ENCODE measurements at regions not wholly inside any gene's neighbourhood (a gene's known extent, or its start where the extent isn't known, plus 50 kb on each side); places are given as distances from the start of the nearest gene placed in this dataset.

DNA sequence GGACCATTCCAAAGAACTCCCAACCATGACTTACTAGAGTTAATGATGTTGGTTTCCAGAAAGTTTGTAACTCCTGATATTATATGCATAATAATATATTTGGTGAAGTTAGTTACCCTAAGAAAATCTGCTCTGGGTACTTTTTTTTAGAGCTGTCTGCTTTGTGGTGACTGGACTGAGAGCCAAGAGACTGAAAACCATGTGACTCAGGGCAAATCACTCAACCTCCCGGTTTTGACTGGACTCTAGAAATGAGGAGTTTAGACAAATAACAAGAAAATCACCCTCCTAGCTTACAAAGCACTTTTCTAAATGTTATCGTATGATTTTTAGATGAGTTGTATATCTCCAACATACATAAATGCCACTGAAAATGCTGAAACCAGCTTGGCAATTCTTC is 138.3 kb upstream of the RND3 start:
- peaks cover 38% of the 10 kb centered on the region for H3K9me3 Mint-ChIP-seq
- H3K27ac Mint-ChIP-seq, result no peak overlapping the region
- peaks cover 9% of the 10 kb centered on the region for H3K36me3 Mint-ChIP-seq
- DNase-seq (ENCODE audit: low spot score) (no peak), ATAC-seq (no peak)
- peaks cover 3% of the 10 kb centered on the region for H3K4me1 Mint-ChIP-seq
- ChIA-PET CTCF (no interaction called here), POLR2A (no interaction called here)
- H3K27me3 Mint-ChIP-seq (ENCODE audit: low read depth), result peaks cover 6% of the 10 kb centered on the region; the same call in 1 of the 2 replicates
- no peak overlapping the region for H3K4me3 Mint-ChIP-seq
- TF ChIP-seq KAT7 (CRISPR knock-in tag; IDR thresholded peaks at IDR 0.05; ENCODE audit: borderline replicate concordance) (no peak), HMGA2 (CRISPR knock-in tag; IDR thresholded peaks at IDR 0.05) (no peak), ZNF232 (CRISPR knock-in tag; IDR thresholded peaks at IDR 0.05) (no peak), RORB (CRISPR knock-in tag; IDR thresholded peaks at IDR 0.05) (no peak), SMAD4 (CRISPR knock-in tag; IDR thresholded peaks at IDR 0.05) (no peak), SP1 (CRISPR knock-in tag; conservative IDR thresholded peaks at IDR 0.05) (no peak), GRHL2 (CRISPR knock-in tag; IDR thresholded peaks at IDR 0.05; ENCODE audit: insufficient replicate concordance, severe bottlenecking) (no peak), EMX1 (CRISPR knock-in tag; IDR thresholded peaks at IDR 0.05) (no peak), NR1H2 (CRISPR knock-in tag; IDR thresholded peaks at IDR 0.05) (no peak), OVOL2 (CRISPR knock-in tag; IDR thresholded peaks at IDR 0.05; ENCODE audit: borderline replicate concordance) (no peak), ZNF317 (CRISPR knock-in tag; IDR thresholded peaks at IDR 0.05; ENCODE audit: borderline replicate concordance, low read depth) (no peak), ZBTB21 (CRISPR knock-in tag; IDR thresholded peaks at IDR 0.05; ENCODE audit: borderline replicate concordance) (no peak), NR2C2 (CRISPR knock-in tag; IDR thresholded peaks at IDR 0.05) (no peak)
- TF ChIP-seq, protein P1, sequence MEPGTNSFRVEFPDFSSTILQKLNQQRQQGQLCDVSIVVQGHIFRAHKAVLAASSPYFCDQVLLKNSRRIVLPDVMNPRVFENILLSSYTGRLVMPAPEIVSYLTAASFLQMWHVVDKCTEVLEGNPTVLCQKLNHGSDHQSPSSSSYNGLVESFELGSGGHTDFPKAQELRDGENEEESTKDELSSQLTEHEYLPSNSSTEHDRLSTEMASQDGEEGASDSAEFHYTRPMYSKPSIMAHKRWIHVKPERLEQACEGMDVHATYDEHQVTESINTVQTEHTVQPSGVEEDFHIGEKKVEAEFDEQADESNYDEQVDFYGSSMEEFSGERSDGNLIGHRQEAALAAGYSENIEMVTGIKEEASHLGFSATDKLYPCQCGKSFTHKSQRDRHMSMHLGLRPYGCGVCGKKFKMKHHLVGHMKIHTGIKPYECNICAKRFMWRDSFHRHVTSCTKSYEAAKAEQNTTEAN (CRISPR knock-in tag; IDR thresholded peaks at IDR 0.05), result no peak
- TF ChIP-seq, protein P2, sequence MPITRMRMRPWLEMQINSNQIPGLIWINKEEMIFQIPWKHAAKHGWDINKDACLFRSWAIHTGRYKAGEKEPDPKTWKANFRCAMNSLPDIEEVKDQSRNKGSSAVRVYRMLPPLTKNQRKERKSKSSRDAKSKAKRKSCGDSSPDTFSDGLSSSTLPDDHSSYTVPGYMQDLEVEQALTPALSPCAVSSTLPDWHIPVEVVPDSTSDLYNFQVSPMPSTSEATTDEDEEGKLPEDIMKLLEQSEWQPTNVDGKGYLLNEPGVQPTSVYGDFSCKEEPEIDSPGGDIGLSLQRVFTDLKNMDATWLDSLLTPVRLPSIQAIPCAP (CRISPR knock-in tag; IDR thresholded peaks at IDR 0.05), result no peak
- TF ChIP-seq, protein P3, sequence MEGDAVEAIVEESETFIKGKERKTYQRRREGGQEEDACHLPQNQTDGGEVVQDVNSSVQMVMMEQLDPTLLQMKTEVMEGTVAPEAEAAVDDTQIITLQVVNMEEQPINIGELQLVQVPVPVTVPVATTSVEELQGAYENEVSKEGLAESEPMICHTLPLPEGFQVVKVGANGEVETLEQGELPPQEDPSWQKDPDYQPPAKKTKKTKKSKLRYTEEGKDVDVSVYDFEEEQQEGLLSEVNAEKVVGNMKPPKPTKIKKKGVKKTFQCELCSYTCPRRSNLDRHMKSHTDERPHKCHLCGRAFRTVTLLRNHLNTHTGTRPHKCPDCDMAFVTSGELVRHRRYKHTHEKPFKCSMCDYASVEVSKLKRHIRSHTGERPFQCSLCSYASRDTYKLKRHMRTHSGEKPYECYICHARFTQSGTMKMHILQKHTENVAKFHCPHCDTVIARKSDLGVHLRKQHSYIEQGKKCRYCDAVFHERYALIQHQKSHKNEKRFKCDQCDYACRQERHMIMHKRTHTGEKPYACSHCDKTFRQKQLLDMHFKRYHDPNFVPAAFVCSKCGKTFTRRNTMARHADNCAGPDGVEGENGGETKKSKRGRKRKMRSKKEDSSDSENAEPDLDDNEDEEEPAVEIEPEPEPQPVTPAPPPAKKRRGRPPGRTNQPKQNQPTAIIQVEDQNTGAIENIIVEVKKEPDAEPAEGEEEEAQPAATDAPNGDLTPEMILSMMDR (IDR thresholded peaks at IDR 0.05), result no peak
- TF ChIP-seq, protein P4, sequence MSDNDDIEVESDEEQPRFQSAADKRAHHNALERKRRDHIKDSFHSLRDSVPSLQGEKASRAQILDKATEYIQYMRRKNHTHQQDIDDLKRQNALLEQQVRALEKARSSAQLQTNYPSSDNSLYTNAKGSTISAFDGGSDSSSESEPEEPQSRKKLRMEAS (CRISPR knock-in tag; IDR thresholded peaks at IDR 0.05), result no peak

DNA sequence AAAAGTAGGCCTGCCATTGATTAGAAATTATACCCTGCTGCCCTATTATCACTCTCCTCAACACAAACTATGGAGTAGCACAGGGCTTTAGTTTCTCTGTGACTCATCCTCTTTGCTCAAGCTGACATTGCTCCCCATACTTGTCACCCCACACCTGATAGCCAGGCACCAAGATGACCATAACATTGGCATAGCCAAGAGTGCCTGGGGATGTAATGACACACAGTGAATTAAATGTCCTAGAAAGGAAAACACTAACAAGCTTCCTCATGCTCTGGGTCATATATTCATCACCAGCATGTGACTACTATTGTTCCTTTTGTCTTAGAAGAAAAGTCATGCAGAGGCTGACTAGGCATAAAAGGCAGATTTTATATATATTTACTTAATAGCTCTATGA is 137.8 kb upstream of the RND3 start:
- H3K27me3 Mint-ChIP-seq (ENCODE audit: low read depth), result peaks cover 6% of the 10 kb centered on the region; the same call in 1 of the 2 replicates
- H3K4me3 Mint-ChIP-seq, result no peak overlapping the region
- H3K9me3 Mint-ChIP-seq, result peaks cover 36% of the 10 kb centered on the region
- no peak overlapping the region for H3K27ac Mint-ChIP-seq
- ATAC-seq, result no peak
- H3K36me3 Mint-ChIP-seq, result peaks cover 9% of the 10 kb centered on the region
- no peak for DNase-seq (ENCODE audit: low spot score)
- H3K4me1 Mint-ChIP-seq, result peaks cover 8% of the 10 kb centered on the region
- POLR2A ChIA-PET, result no interaction called here
- CTCF ChIA-PET, result no interaction called here
- TF ChIP-seq, protein P5, sequence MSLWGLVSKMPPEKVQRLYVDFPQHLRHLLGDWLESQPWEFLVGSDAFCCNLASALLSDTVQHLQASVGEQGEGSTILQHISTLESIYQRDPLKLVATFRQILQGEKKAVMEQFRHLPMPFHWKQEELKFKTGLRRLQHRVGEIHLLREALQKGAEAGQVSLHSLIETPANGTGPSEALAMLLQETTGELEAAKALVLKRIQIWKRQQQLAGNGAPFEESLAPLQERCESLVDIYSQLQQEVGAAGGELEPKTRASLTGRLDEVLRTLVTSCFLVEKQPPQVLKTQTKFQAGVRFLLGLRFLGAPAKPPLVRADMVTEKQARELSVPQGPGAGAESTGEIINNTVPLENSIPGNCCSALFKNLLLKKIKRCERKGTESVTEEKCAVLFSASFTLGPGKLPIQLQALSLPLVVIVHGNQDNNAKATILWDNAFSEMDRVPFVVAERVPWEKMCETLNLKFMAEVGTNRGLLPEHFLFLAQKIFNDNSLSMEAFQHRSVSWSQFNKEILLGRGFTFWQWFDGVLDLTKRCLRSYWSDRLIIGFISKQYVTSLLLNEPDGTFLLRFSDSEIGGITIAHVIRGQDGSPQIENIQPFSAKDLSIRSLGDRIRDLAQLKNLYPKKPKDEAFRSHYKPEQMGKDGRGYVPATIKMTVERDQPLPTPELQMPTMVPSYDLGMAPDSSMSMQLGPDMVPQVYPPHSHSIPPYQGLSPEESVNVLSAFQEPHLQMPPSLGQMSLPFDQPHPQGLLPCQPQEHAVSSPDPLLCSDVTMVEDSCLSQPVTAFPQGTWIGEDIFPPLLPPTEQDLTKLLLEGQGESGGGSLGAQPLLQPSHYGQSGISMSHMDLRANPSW (CRISPR knock-in tag; conservative IDR thresholded peaks at IDR 0.05; ENCODE audit: low read depth), result no peak
- TF ChIP-seq NFE2L1 (CRISPR knock-in tag; IDR thresholded peaks at IDR 0.05) (no peak), NR2C2 (CRISPR knock-in tag; IDR thresholded peaks at IDR 0.05) (no peak), NFATC4 (CRISPR knock-in tag; IDR thresholded peaks at IDR 0.05) (no peak), ZNF671 (CRISPR knock-in tag; IDR thresholded peaks at IDR 0.05) (no peak), ZNF219 (CRISPR knock-in tag; IDR thresholded peaks at IDR 0.05; ENCODE audit: borderline replicate concordance) (no peak), FOXJ3 (CRISPR knock-in tag; IDR thresholded peaks at IDR 0.05; ENCODE audit: borderline replicate concordance) (no peak), EMX1 (CRISPR knock-in tag; IDR thresholded peaks at IDR 0.05) (no peak)
- TF ChIP-seq, protein P6, sequence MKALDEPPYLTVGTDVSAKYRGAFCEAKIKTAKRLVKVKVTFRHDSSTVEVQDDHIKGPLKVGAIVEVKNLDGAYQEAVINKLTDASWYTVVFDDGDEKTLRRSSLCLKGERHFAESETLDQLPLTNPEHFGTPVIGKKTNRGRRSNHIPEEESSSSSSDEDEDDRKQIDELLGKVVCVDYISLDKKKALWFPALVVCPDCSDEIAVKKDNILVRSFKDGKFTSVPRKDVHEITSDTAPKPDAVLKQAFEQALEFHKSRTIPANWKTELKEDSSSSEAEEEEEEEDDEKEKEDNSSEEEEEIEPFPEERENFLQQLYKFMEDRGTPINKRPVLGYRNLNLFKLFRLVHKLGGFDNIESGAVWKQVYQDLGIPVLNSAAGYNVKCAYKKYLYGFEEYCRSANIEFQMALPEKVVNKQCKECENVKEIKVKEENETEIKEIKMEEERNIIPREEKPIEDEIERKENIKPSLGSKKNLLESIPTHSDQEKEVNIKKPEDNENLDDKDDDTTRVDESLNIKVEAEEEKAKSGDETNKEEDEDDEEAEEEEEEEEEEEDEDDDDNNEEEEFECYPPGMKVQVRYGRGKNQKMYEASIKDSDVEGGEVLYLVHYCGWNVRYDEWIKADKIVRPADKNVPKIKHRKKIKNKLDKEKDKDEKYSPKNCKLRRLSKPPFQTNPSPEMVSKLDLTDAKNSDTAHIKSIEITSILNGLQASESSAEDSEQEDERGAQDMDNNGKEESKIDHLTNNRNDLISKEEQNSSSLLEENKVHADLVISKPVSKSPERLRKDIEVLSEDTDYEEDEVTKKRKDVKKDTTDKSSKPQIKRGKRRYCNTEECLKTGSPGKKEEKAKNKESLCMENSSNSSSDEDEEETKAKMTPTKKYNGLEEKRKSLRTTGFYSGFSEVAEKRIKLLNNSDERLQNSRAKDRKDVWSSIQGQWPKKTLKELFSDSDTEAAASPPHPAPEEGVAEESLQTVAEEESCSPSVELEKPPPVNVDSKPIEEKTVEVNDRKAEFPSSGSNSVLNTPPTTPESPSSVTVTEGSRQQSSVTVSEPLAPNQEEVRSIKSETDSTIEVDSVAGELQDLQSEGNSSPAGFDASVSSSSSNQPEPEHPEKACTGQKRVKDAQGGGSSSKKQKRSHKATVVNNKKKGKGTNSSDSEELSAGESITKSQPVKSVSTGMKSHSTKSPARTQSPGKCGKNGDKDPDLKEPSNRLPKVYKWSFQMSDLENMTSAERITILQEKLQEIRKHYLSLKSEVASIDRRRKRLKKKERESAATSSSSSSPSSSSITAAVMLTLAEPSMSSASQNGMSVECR (CRISPR knock-in tag; IDR thresholded peaks at IDR 0.05; ENCODE audit: borderline replicate concordance), result no peak
- TF ChIP-seq, protein P7, sequence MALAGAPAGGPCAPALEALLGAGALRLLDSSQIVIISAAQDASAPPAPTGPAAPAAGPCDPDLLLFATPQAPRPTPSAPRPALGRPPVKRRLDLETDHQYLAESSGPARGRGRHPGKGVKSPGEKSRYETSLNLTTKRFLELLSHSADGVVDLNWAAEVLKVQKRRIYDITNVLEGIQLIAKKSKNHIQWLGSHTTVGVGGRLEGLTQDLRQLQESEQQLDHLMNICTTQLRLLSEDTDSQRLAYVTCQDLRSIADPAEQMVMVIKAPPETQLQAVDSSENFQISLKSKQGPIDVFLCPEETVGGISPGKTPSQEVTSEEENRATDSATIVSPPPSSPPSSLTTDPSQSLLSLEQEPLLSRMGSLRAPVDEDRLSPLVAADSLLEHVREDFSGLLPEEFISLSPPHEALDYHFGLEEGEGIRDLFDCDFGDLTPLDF (CRISPR knock-in tag; IDR thresholded peaks at IDR 0.05), result no peak

Data from WTC11 (cell line).